H9 (cell line): ENCODE measurements at regions not wholly inside any gene's neighbourhood (a gene's known extent, or its start where the extent isn't known, plus 50 kb on each side); places are given as distances from the start of the nearest gene placed in this dataset.
A peak's percentile ranks its signal among the peaks of the same experiment; 100 is the strongest.

Source experiments
- DNase-seq: peaks from one replicate; pipeline ENCODE4 v3.0.0-alpha.2; 2017
- H2AFZ ChIP-seq: one replicate; pipeline ENCODE4 v1.6.1; 2013; ENCODE audit warnings: mild to moderate bottlenecking, low read length, control low read depth, moderate library complexity
- H2AK5ac ChIP-seq: 2 replicates; pipeline ENCODE4 v1.6.1; 2013; ENCODE audit warnings: low read length, control low read depth, mixed read lengths; ENCODE audit not compliant: insufficient read length
- H2BK120ac ChIP-seq: one replicate; pipeline ENCODE4 v1.6.1; 2013; ENCODE audit warnings: low read depth, mild to moderate bottlenecking, low read length, control low read depth, inconsistent platforms; ENCODE audit not compliant: poor library complexity, severe bottlenecking
- H2BK12ac ChIP-seq: 2 replicates; pipeline ENCODE4 v1.6.1; 2013; ENCODE audit warnings: low read length, control low read depth, mixed read lengths, low read depth; ENCODE audit not compliant: insufficient read length
- H2BK15ac ChIP-seq: 2 replicates; pipeline ENCODE4 v1.6.1; 2013; ENCODE audit warnings: low read depth, low read length, control low read depth
- H2BK20ac ChIP-seq: one replicate; pipeline ENCODE4 v1.6.1; 2013; ENCODE audit warnings: low read depth, mild to moderate bottlenecking, low read length, control low read depth, inconsistent platforms; ENCODE audit not compliant: poor library complexity, severe bottlenecking
- H2BK5ac ChIP-seq: 2 replicates; pipeline ENCODE4 v1.6.1; 2013; ENCODE audit warnings: low read length, control low read depth, mixed read lengths; ENCODE audit not compliant: insufficient read length
- H3K14ac ChIP-seq: 2 replicates; pipeline ENCODE4 v1.6.1; 2013; ENCODE audit warnings: low read length, control low read depth; ENCODE audit not compliant: insufficient read depth
- H3K18ac ChIP-seq: 2 replicates; pipeline ENCODE4 v1.6.1; 2013; ENCODE audit warnings: low read depth, mild to moderate bottlenecking, mixed read lengths, low read length, control low read depth; ENCODE audit not compliant: insufficient read length
- H3K23ac ChIP-seq: 2 replicates; pipeline ENCODE4 v1.6.1; 2013; ENCODE audit warnings: low read length, control low read depth, mixed read lengths, low read depth; ENCODE audit not compliant: insufficient read length
- H3K23me2 ChIP-seq: 2 replicates; pipeline ENCODE4 v1.6.1; 2013; ENCODE audit warnings: low read depth, mild to moderate bottlenecking, mixed read lengths, low read length, control low read depth; ENCODE audit not compliant: insufficient read length, poor library complexity, severe bottlenecking
- H3K27ac ChIP-seq: 2 replicates; pipeline ENCODE4 v1.5.1; 2013; ENCODE audit warnings: low read length, control low read depth, mixed read lengths, low read depth; ENCODE audit not compliant: insufficient read length
- H3K27me3 ChIP-seq: 2 replicates; pipeline ENCODE4 v1.6.1; 2013; ENCODE audit warnings: low read length, control low read depth, inconsistent platforms; ENCODE audit not compliant: insufficient read depth
- H3K4ac ChIP-seq: 2 replicates; pipeline ENCODE4 v1.6.1; 2013; ENCODE audit warnings: low read depth, mild to moderate bottlenecking, control low read depth, inconsistent platforms, low read length, moderate library complexity
- H3K4me1 ChIP-seq: 2 replicates; pipeline ENCODE4 v1.6.1; 2013; ENCODE audit warnings: low read length, control low read depth, inconsistent platforms; ENCODE audit not compliant: insufficient read depth
- H3K4me2 ChIP-seq: 2 replicates; pipeline ENCODE4 v1.6.1; 2013; ENCODE audit warnings: low read length, control low read depth, mixed read lengths; ENCODE audit not compliant: insufficient read length, insufficient read depth
- H3K56ac ChIP-seq: 2 replicates; pipeline ENCODE4 v1.6.1; 2013; ENCODE audit warnings: low read depth, mild to moderate bottlenecking, mixed read lengths, low read length, control low read depth; ENCODE audit not compliant: insufficient read length
- H3K79me1 ChIP-seq: 2 replicates; pipeline ENCODE4 v1.6.1; 2013; ENCODE audit warnings: low read depth, mild to moderate bottlenecking, moderate library complexity, low read length, control low read depth, inconsistent platforms; ENCODE audit not compliant: insufficient read depth, poor library complexity, severe bottlenecking
- H3K79me2 ChIP-seq: 2 replicates; pipeline ENCODE4 v1.6.1; 2013; ENCODE audit warnings: low read length, control low read depth, inconsistent platforms; ENCODE audit not compliant: insufficient read depth
- H3K9ac ChIP-seq: 2 replicates; pipeline ENCODE4 v1.6.1; 2013; ENCODE audit warnings: low read length, control low read depth, mixed read lengths; ENCODE audit not compliant: insufficient read length; ENCODE audit errors: extremely low read depth
- H3K9me3 ChIP-seq: one replicate; pipeline ENCODE4 v1.6.1; 2013; ENCODE audit warnings: low read depth, low read length, inconsistent platforms; ENCODE audit not compliant: control insufficient read depth
- H3T11ph ChIP-seq: one replicate; pipeline ENCODE4 v1.6.1; 2013; ENCODE audit warnings: mild to moderate bottlenecking, low read length, control low read depth, inconsistent platforms
- H4K20me1 ChIP-seq: one replicate; pipeline ENCODE4 v1.6.1; 2013; ENCODE audit not compliant: control insufficient read depth, insufficient read length, insufficient read depth
- H4K5ac ChIP-seq: 2 replicates; pipeline ENCODE4 v1.6.1; 2013; ENCODE audit warnings: low read depth, mild to moderate bottlenecking, mixed read lengths, low read length, control low read depth; ENCODE audit not compliant: insufficient read length
- H4K8ac ChIP-seq: replicated peaks from 2 replicates; pipeline ENCODE4 v1.6.1; 2013; ENCODE audit warnings: low read length, control low read depth, mixed read lengths, low read depth; ENCODE audit not compliant: insufficient read length
- H4K91ac ChIP-seq: 2 replicates; pipeline ENCODE4 v1.6.1; 2013; ENCODE audit warnings: low read depth, mild to moderate bottlenecking, moderate library complexity, mixed read lengths, low read length, control low read depth; ENCODE audit not compliant: insufficient read length
- H3K27ac Mint-ChIP-seq, 3 experiments: 2 replicates in 2 of 3; 3 replicates in 1 of 3; pipeline ENCODE4 v1.8.0; 2020 to 2021; ENCODE audit warnings: mixed read lengths in 3 of 3, mild to moderate bottlenecking in 1 of 3, moderate library complexity in 1 of 3
- H3K27me3 Mint-ChIP-seq: 2 replicates; pipeline ENCODE4 v1.8.0; 2021; ENCODE audit warnings: low read depth, mild to moderate bottlenecking, moderate library complexity, mixed read lengths
- H3K36me3 Mint-ChIP-seq, 3 experiments: 2 replicates in 2 of 3; 3 replicates in 1 of 3; pipeline ENCODE4 v1.8.0; 2020 to 2021; ENCODE audit warnings: low read depth in 3 of 3, mixed read lengths in 3 of 3; ENCODE audit not compliant: insufficient read depth in 1 of 3
- H3K4me1 Mint-ChIP-seq, 2 experiments: 2 replicates each; pipeline ENCODE4 v1.8.0; 2020; ENCODE audit warnings: mixed read lengths in 2 of 2
- H3K4me3 Mint-ChIP-seq, 2 experiments: 2 replicates in 1 of 2; 3 replicates in 1 of 2; pipeline ENCODE4 v1.8.0; 2020 to 2021; ENCODE audit warnings: mild to moderate bottlenecking in 2 of 2, mixed read lengths in 2 of 2, moderate library complexity in 1 of 2
- H3K9me3 Mint-ChIP-seq, 2 experiments: 2 replicates in 1 of 2; 3 replicates in 1 of 2; pipeline ENCODE4 v1.8.0; 2020; ENCODE audit warnings: mild to moderate bottlenecking in 2 of 2, mixed read lengths in 2 of 2, moderate library complexity in 1 of 2
- CTCF ChIP-seq: fragments of 200-600 bp; sonication (generic); conservative IDR thresholded peaks from 3 replicates; pipeline ENCODE4 v1.8.0; 2021; ENCODE audit warnings: antibody characterized with exemption, mild to moderate bottlenecking
- WGBS: extraction: QIAGEN DNeasy Blood & Tissue Kit; methylation state at CpG from one replicate; pipeline ENCODE4 v1.1.7; 2013; ENCODE audit warnings: missing lambda C conversion rate, low lambda C conversion rate, mixed read lengths; ENCODE audit not compliant: insufficient read length; ENCODE audit errors: extremely low coverage; 5-methylcytosine and 5-hydroxymethylcytosine counted together

GRCh38 chr11:11782532-11783110, 59.2 kb upstream of the USP47 start:
- Histone ChIP-seq H3K9me3 (no peaks in the 10 kb centered on the region), H3K4me1 (peaks cover 4% of the 10 kb centered on the region; the same call in 1 of the 2 replicates), H2BK20ac (no peak overlapping the region), H3K14ac (no peak overlapping the region), H3K79me2 (no peaks in the 10 kb centered on the region), H3K4me2 (no peak overlapping the region), H3K18ac (peak overlapping the region; percentile 1), H2BK15ac (no peak overlapping the region), H3K56ac (no peak overlapping the region), H4K91ac (no peak overlapping the region), H2BK120ac (no peak overlapping the region), H4K5ac (peak overlapping the region; percentile 16), H3K4ac (no peak overlapping the region), H3K9ac (no peak overlapping the region), H2BK5ac (no peak overlapping the region), H4K20me1 (no peaks in the 10 kb centered on the region), H2AK5ac (no peak overlapping the region), H2BK12ac (no peak overlapping the region), H3K27me3 (no peaks in the 10 kb centered on the region), H2AFZ (no peak overlapping the region), H4K8ac (no peak overlapping the region), H3T11ph (no peak overlapping the region), H3K23ac (no peak overlapping the region), H3K23me2 (no peaks in the 10 kb centered on the region), H3K27ac (no peak overlapping the region), H3K79me1 (no peaks in the 10 kb centered on the region)
- Mint-ChIP-seq H3K4me3 (no peak overlapping the region), H3K9me3 (peaks cover 0 to 8% of the 10 kb centered on the region in 2 experiments; a peak in 4 of 5 replicates), H3K4me1 (peaks cover 5 to 10% of the 10 kb centered on the region in 2 experiments; a peak in 3 of 4 replicates), H3K27ac (no peak overlapping the region), H3K36me3 (peaks cover 0 to 5% (median 0%) of the 10 kb centered on the region in 3 experiments; a peak in 2 of 7 replicates), H3K27me3 (no peaks in the 10 kb centered on the region; the same call in 1 of the 2 replicates)
- TF ChIP-seq CTCF: no peak
- no CpG with 5 or more reads among the region's 3 CpGs for WGBS
- no peak for DNase-seq
